ENCODE measurements at regions not wholly inside any gene's neighbourhood (a gene's known extent, or its start where the extent isn't known, plus 50 kb on each side); places are given as distances from the start of the nearest gene placed in this dataset.

DNA sequence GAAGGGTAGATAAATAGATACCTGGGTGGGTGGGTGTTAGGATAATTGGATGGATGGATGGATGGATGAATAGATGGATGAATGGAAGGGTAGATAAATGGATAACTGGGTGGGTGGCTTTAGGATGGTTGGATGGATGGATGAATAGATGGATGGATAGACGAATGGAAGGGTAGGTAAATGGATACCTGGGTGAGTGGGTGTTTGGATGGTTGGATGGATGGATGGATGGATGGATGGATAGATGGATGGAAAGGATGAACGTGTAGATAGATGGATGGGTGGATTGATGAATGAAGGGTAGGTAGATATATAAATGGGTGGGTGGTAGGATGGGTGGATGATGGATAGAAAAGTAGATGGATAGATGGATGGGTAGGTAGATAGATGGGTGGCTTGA is 59.8 kb upstream of the RXRA start:
- TF ChIP-seq, protein P1, sequence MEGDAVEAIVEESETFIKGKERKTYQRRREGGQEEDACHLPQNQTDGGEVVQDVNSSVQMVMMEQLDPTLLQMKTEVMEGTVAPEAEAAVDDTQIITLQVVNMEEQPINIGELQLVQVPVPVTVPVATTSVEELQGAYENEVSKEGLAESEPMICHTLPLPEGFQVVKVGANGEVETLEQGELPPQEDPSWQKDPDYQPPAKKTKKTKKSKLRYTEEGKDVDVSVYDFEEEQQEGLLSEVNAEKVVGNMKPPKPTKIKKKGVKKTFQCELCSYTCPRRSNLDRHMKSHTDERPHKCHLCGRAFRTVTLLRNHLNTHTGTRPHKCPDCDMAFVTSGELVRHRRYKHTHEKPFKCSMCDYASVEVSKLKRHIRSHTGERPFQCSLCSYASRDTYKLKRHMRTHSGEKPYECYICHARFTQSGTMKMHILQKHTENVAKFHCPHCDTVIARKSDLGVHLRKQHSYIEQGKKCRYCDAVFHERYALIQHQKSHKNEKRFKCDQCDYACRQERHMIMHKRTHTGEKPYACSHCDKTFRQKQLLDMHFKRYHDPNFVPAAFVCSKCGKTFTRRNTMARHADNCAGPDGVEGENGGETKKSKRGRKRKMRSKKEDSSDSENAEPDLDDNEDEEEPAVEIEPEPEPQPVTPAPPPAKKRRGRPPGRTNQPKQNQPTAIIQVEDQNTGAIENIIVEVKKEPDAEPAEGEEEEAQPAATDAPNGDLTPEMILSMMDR (IDR thresholded peaks at IDR 0.05; ENCODE audit: low read depth, low read length) = no peak
- TF ChIP-seq POLR2A (IDR thresholded peaks at IDR 0.05; ENCODE audit: extremely low read depth, insufficient read length) = no peak
- TF ChIP-seq, protein P2, sequence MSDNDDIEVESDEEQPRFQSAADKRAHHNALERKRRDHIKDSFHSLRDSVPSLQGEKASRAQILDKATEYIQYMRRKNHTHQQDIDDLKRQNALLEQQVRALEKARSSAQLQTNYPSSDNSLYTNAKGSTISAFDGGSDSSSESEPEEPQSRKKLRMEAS (IDR thresholded peaks at IDR 0.05; ENCODE audit: low read depth, low read length) = no peak
